H1 (cell line): ENCODE measurements at regions not wholly inside any gene's neighbourhood (a gene's known extent, or its start where the extent isn't known, plus 50 kb on each side); places are given as distances from the start of the nearest gene placed in this dataset.

ENCODE experiments used
- CTCF ChIA-PET: fragments of 300-600 bp; sonication (Branson Sonifier 250); formaldehyde crosslinking; loops from one replicate; lab custom pipeline; 2021; ENCODE audit not compliant: partially characterized antibody; lab: Charles Lee
- POLR2A ChIA-PET: fragments of 300-600 bp; sonication (Branson Sonifier 250); formaldehyde crosslinking; loops from one replicate; lab custom pipeline; 2021; ENCODE audit warnings: inconsistent platforms; ENCODE audit not compliant: partially characterized antibody; lab: Charles Lee
- DNase-seq, 2 experiments: peaks; one replicate each; pipeline versions ENCODE4 v3.0.0 to v3.0.0-alpha.2; 2010 to 2022; ENCODE audit warnings: low spot score in 2 of 2, low read depth in 1 of 2, mixed read lengths in 1 of 2
- FAIRE-seq: peaks from 2 replicates; lab custom pipeline; 2011; peaks lifted over from hg19 to GRCh38; lab: Jason Lieb, UNC
- H2AFZ ChIP-seq: 2 replicates; pipeline ENCODE4 v1.8.1; 2012; ENCODE audit warnings: low read length, inconsistent platforms
- H2AK5ac ChIP-seq: 2 replicates; pipeline ENCODE4 v1.6.1; 2013; ENCODE audit warnings: low read depth, low read length
- H2BK120ac ChIP-seq: replicated peaks from 2 replicates; pipeline ENCODE3; 2013; ENCODE audit warnings: low read depth, low read length, inconsistent platforms
- H2BK12ac ChIP-seq: 2 replicates; pipeline ENCODE4 v1.6.1; 2013; ENCODE audit warnings: low read depth, low read length
- H2BK15ac ChIP-seq: 2 replicates; pipeline ENCODE4 v1.6.1; 2013; ENCODE audit warnings: low read length
- H2BK20ac ChIP-seq: 2 replicates; pipeline ENCODE4 v1.6.1; 2013; ENCODE audit warnings: low read length
- H2BK5ac ChIP-seq: 2 replicates; pipeline ENCODE4 v1.6.1; 2013; ENCODE audit warnings: low read depth, low read length
- H3K14ac ChIP-seq: 2 replicates; pipeline ENCODE4 v1.6.1; 2013; ENCODE audit warnings: inconsistent platforms; ENCODE audit not compliant: insufficient read length
- H3K18ac ChIP-seq: 2 replicates; pipeline ENCODE4 v1.6.1; 2013; ENCODE audit warnings: low read length; ENCODE audit errors: extremely low read depth
- H3K23ac ChIP-seq: 2 replicates; pipeline ENCODE4 v1.6.1; 2013; ENCODE audit warnings: inconsistent platforms; ENCODE audit not compliant: insufficient read length
- H3K23me2 ChIP-seq: 2 replicates; pipeline ENCODE4 v1.6.1; 2013; ENCODE audit warnings: low read depth, low read length
- H3K27ac ChIP-seq: 2 replicates; pipeline ENCODE4 v1.6.1; 2011; ENCODE audit warnings: low read depth, low read length, inconsistent platforms
- H3K27me3 ChIP-seq, 4 experiments: replicated peaks in 1 of 4; 1 replicate in 1 of 4; 2 replicates in 3 of 4; pipeline versions ENCODE4 v1.6.1 to v1.8.1; 2011 to 2013; ENCODE audit warnings: low read length in 3 of 4, mild to moderate bottlenecking in 3 of 4, inconsistent platforms in 2 of 4, mixed read lengths in 2 of 4, moderate library complexity in 1 of 4; ENCODE audit not compliant: control insufficient read depth in 3 of 4, insufficient read depth in 3 of 4; ENCODE audit errors: extremely low read depth in 1 of 4
- H3K36me3 ChIP-seq, 4 experiments: 2 replicates each; pipeline versions ENCODE4 v1.6.1 to v1.8.1; 2011 to 2013; ENCODE audit warnings: mild to moderate bottlenecking in 4 of 4, low read length in 3 of 4, moderate library complexity in 2 of 4, control low read depth in 1 of 4, inconsistent platforms in 1 of 4; ENCODE audit not compliant: insufficient read depth in 4 of 4, control insufficient read depth in 2 of 4
- H3K4ac ChIP-seq: replicated peaks from 2 replicates; pipeline ENCODE3; 2013; ENCODE audit warnings: low read length, low read depth, mixed read lengths, inconsistent platforms; ENCODE audit not compliant: insufficient read length
- H3K4me1 ChIP-seq, 4 experiments: replicated peaks in 1 of 4; 1 replicate in 1 of 4; 2 replicates in 3 of 4; pipeline versions ENCODE4 v1.6.1 to v1.8.1; 2011 to 2013; ENCODE audit warnings: low read length in 3 of 4, inconsistent platforms in 2 of 4, mixed read lengths in 1 of 4; ENCODE audit not compliant: insufficient read depth in 4 of 4, control insufficient read depth in 3 of 4
- H3K4me2 ChIP-seq, 2 experiments: 2 replicates each; pipeline versions ENCODE4 v1.6.1 to v1.8.1; 2011 to 2013; ENCODE audit warnings: low read depth in 2 of 2, low read length in 2 of 2, control low read depth in 1 of 2, inconsistent platforms in 1 of 2, mild to moderate bottlenecking in 1 of 2; ENCODE audit not compliant: insufficient read depth in 1 of 2
- H3K4me3 ChIP-seq, 4 experiments: fragments of 200-600, 300-600 bp in 1 of 4; sonication (generic), shearing (Covaris generic), sonication (Bioruptor Twin) in 1 of 4; 2 replicates each; pipeline versions ENCODE4 v1.5.1 to v1.8.1; 2011 to 2016; ENCODE audit warnings: low read length in 4 of 4, low read depth in 3 of 4, control low read depth in 2 of 4, inconsistent platforms in 2 of 4, mild to moderate bottlenecking in 2 of 4, mixed read lengths in 1 of 4, moderate library complexity in 1 of 4; ENCODE audit not compliant: insufficient read depth in 2 of 4; ENCODE audit errors: extremely low read depth in 1 of 4
- H3K56ac ChIP-seq: replicated peaks from 2 replicates; pipeline ENCODE3; 2013; ENCODE audit warnings: low read depth, mild to moderate bottlenecking, mixed read lengths, low read length, inconsistent platforms; ENCODE audit not compliant: insufficient read length
- H3K79me1 ChIP-seq: 2 replicates; pipeline ENCODE4 v1.6.1; 2013; ENCODE audit warnings: low read depth, low read length, control low read depth
- H3K79me2 ChIP-seq, 2 experiments: 2 replicates each; pipeline versions ENCODE4 v1.6.1 to v1.8.1; 2012 to 2013; ENCODE audit warnings: low read length in 2 of 2, mild to moderate bottlenecking in 2 of 2, inconsistent platforms in 1 of 2; ENCODE audit not compliant: insufficient read depth in 2 of 2, control insufficient read depth in 1 of 2
- H3K9ac ChIP-seq, 4 experiments: replicated peaks in 1 of 4; 1 replicate in 1 of 4; 2 replicates in 3 of 4; pipeline versions ENCODE4 v1.6.1 to v1.8.1; 2011 to 2013; ENCODE audit warnings: low read depth in 3 of 4, low read length in 3 of 4, control low read depth in 2 of 4, mild to moderate bottlenecking in 2 of 4, moderate library complexity in 2 of 4, inconsistent platforms in 1 of 4; ENCODE audit errors: extremely low read depth in 1 of 4
- H3K9me3 ChIP-seq, 2 experiments: 2 replicates each; pipeline versions ENCODE4 v1.6.1 to v1.8.1; 2012 to 2013; ENCODE audit warnings: mild to moderate bottlenecking in 2 of 2, moderate library complexity in 2 of 2, control low read depth in 1 of 2, inconsistent platforms in 1 of 2, low read depth in 1 of 2, low read length in 1 of 2, mixed read lengths in 1 of 2; ENCODE audit not compliant: insufficient read depth in 2 of 2
- H4K20me1 ChIP-seq, 2 experiments: replicated peaks in 1 of 2; 2 replicates each; pipeline versions ENCODE3 to v1.8.1; 2011 to 2013; ENCODE audit warnings: inconsistent platforms in 2 of 2, low read length in 2 of 2, mild to moderate bottlenecking in 1 of 2; ENCODE audit not compliant: insufficient read depth in 2 of 2, control insufficient read depth in 1 of 2
- H4K5ac ChIP-seq: 2 replicates; pipeline ENCODE4 v1.6.1; 2013; ENCODE audit warnings: low read length, low read depth, mixed read lengths, inconsistent platforms; ENCODE audit not compliant: insufficient read length
- H4K8ac ChIP-seq: 2 replicates; pipeline ENCODE4 v1.8.0; 2013; ENCODE audit warnings: mild to moderate bottlenecking, moderate library complexity, low read length, inconsistent platforms; ENCODE audit not compliant: insufficient read depth; ENCODE audit errors: extremely low read depth
- H4K91ac ChIP-seq: replicated peaks from 2 replicates; pipeline ENCODE3; 2013; ENCODE audit warnings: low read length, mixed read lengths, inconsistent platforms; ENCODE audit not compliant: insufficient read length
- CTCF ChIP-seq, 3 experiments: IDR thresholded peaks; 1 replicate in 2 of 3; 2 replicates in 1 of 3; pipeline versions ENCODE4 v1.5.1 to v1.6.1; 2011; ENCODE audit warnings: low read length in 3 of 3, mild to moderate bottlenecking in 3 of 3, inconsistent platforms in 2 of 3, low read depth in 1 of 3, moderate library complexity in 1 of 3; ENCODE audit not compliant: insufficient read depth in 1 of 3; ENCODE audit errors: control extremely low read depth in 1 of 3
- JUND ChIP-seq: IDR thresholded peaks from 2 replicates; pipeline ENCODE4 v1.6.1; 2011; ENCODE audit warnings: mild to moderate bottlenecking, improper control_type of control experiment, low read length
- PHF8 ChIP-seq: fragments of 200-600 bp; sonication (generic); conservative IDR thresholded peaks from 2 replicates; pipeline ENCODE4 v1.7.1; 2012; ENCODE audit warnings: low read depth, mild to moderate bottlenecking, inconsistent platforms, low read length, moderate library complexity
- POLR2A ChIP-seq, 2 experiments: IDR thresholded peaks; 1 replicate in 1 of 2; 2 replicates in 1 of 2; pipeline ENCODE4 v1.6.1; 2011; ENCODE audit warnings: low read depth in 2 of 2, low read length in 2 of 2, mild to moderate bottlenecking in 2 of 2; ENCODE audit errors: control extremely low read depth in 1 of 2
- POLR2AphosphoS5 ChIP-seq: IDR thresholded peaks from 2 replicates; pipeline ENCODE4 v1.6.1; 2011; ENCODE audit warnings: low read depth, low read length
- SAP30 ChIP-seq: fragments of 300-600 bp; sonication (generic); IDR thresholded peaks from 2 replicates; pipeline ENCODE4 v1.7.1; 2012; ENCODE audit warnings: low read length, moderate library complexity, mild to moderate bottlenecking, inconsistent platforms; ENCODE audit not compliant: insufficient read depth, insufficient replicate concordance
- SP2 ChIP-seq: IDR thresholded peaks from 2 replicates; pipeline ENCODE4 v1.6.1; 2012; ENCODE audit warnings: mild to moderate bottlenecking, low read length, inconsistent platforms
- TAF1 ChIP-seq: IDR thresholded peaks from 2 replicates; pipeline ENCODE4 v1.6.1; 2011; ENCODE audit warnings: mild to moderate bottlenecking, low read depth, low read length
- TAF7 ChIP-seq: optimal IDR thresholded peaks from 2 replicates; pipeline ENCODE3; 2011; ENCODE audit warnings: low read depth, mild to moderate bottlenecking, inconsistent platforms, low read length, moderate library complexity, borderline replicate concordance
- TBP ChIP-seq: IDR thresholded peaks from 2 replicates; pipeline ENCODE4 v1.6.1; 2011; ENCODE audit warnings: low read depth, low read length, improper control_type of control experiment
- TCF12 ChIP-seq: IDR thresholded peaks from 2 replicates; pipeline ENCODE4 v1.6.1; 2011; ENCODE audit warnings: low read depth, mild to moderate bottlenecking, low read length
- WGBS, 2 experiments: shearing (Covaris generic) in 1 of 2; methylation state at CpG; one replicate each; pipeline versions ENCODE4 v1.1.6 to v1.1.7; 2013 to 2015; ENCODE audit warnings: low lambda C conversion rate in 2 of 2, mixed read lengths in 2 of 2, inconsistent platforms in 1 of 2, low coverage in 1 of 2, missing lambda C conversion rate in 1 of 2; ENCODE audit not compliant: insufficient replicate concordance in 2 of 2, insufficient coverage in 1 of 2, insufficient read length in 1 of 2; ENCODE audit errors: extremely low coverage in 1 of 2, missing lambda C conversion rate in 1 of 2; 5-methylcytosine and 5-hydroxymethylcytosine counted together

- no peaks in the 10 kb centered on the region for H3K36me3 ChIP-seq
- H2BK5ac ChIP-seq = no peak overlapping the region
- H2BK20ac ChIP-seq = no peak overlapping the region
- no peak overlapping the region for H3K23ac ChIP-seq
- H2AK5ac ChIP-seq = no peak overlapping the region
- no peaks in the 10 kb centered on the region for H3K9me3 ChIP-seq
- no peak overlapping the region for H4K91ac ChIP-seq
- H3K56ac ChIP-seq = no peak overlapping the region
- no peaks in the 10 kb centered on the region for H3K27me3 ChIP-seq
- H3K23me2 ChIP-seq = no peaks in the 10 kb centered on the region
- H3K9ac ChIP-seq = no peak overlapping the region
- WGBS, 2 experiments = 90% methylated on average over 4 of the region's 4 CpGs; no CpG with 5 or more reads in 1 of the 2 experiments
- no peak overlapping the region for H3K27ac ChIP-seq
- H3K4me2 ChIP-seq = no peak overlapping the region
- H3K4me1 ChIP-seq = no peaks in the 10 kb centered on the region
- POLR2A ChIA-PET = no interaction called here
- no peak overlapping the region for H2BK120ac ChIP-seq
- CTCF ChIA-PET = no interaction called here
- no peaks in the 10 kb centered on the region for H4K20me1 ChIP-seq
- no peaks in the 10 kb centered on the region for H3K79me2 ChIP-seq
- H3K4me3 ChIP-seq = no peak overlapping the region
- no peak overlapping the region for H3K18ac ChIP-seq
- H4K5ac ChIP-seq = no peak overlapping the region
- DNase-seq = no peak
- no peak overlapping the region for H2BK15ac ChIP-seq
- H3K4ac ChIP-seq = no peak overlapping the region
- H2AFZ ChIP-seq = no peak overlapping the region
- H2BK12ac ChIP-seq = no peak overlapping the region
- no peaks in the 10 kb centered on the region for H3K79me1 ChIP-seq
- TF ChIP-seq JUND (no peak), CTCF (IDR thresholded peaks at IDR 0.05; ENCODE audit: control extremely low read depth in 1 of 3, insufficient read depth in 1 of 3, low read depth in 1 of 3, low read length in 3 of 3) (no peak), POLR2A (IDR thresholded peaks at IDR 0.05; ENCODE audit: control extremely low read depth in 1 of 2, low read depth in 2 of 2, low read length in 2 of 2) (no peak), TCF12 (no peak), POLR2AphosphoS5 (no peak), TAF1 (no peak), TBP (no peak), SP2 (no peak), TAF7 (no peak), SAP30 (no peak), PHF8 (no peak)
- FAIRE-seq = no peak
- no peak overlapping the region for H3K14ac ChIP-seq
- H4K8ac ChIP-seq = no peak overlapping the region
Measured at GRCh38 chrX:137278825-137279224, 245.0 kb upstream of the GPR101 start.
